Epithelial cell of esophagus (primary cell): ENCODE measurements at regions not wholly inside any gene's neighbourhood (a gene's known extent, or its start where the extent isn't known, plus 50 kb on each side); places are given as distances from the start of the nearest gene placed in this dataset.
A peak's percentile ranks its signal among the peaks of the same experiment; 100 is the strongest.

Experiments used
- DNase-seq: peaks from one replicate; pipeline ENCODE4 v3.0.0; 2010; ENCODE audit warnings: low read depth
- H3K4me3 ChIP-seq: 2 replicates; pipeline ENCODE4 v1.5.1; 2011; ENCODE audit warnings: mild to moderate bottlenecking, low read length, control low read depth
- CTCF ChIP-seq: IDR thresholded peaks from 2 replicates; pipeline ENCODE4 v1.5.1; 2011; ENCODE audit warnings: low read depth, mild to moderate bottlenecking, low read length, control low read depth, inconsistent platforms; ENCODE audit not compliant: insufficient read depth; ENCODE audit errors: missing control alignments

GRCh38 chr10:8825611-8826010, 771.1 kb downstream of the GATA3 start:
- peak; percentile 86 for DNase-seq
- H3K4me3 ChIP-seq, result no peak overlapping the region
- no peak for TF ChIP-seq CTCF

- TF ChIP-seq CTCF, result no peak
- no peak overlapping the region for H3K4me3 ChIP-seq
- peak; percentile 94 for DNase-seq
Observed at GRCh38 chr10:8829592-8829991, 775.1 kb downstream of the GATA3 start.

DNA sequence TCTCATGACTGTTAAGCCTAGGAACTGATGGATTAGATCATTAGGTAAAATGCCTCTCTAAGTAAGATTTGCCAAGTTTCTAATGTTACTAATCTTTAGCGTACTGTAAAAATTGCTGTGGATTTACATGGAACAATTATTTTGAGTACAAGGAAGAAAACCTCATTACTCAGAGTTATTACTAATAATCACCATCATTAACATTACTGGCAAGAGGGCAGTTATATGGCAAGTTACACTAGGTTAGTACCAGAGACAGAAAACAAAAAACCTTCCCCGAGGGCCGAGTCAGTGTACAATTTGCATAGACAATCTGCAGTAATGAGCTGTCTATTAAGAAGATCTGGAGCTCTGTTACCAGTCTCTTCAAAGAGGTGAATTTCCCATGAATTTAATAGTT, 775.6 kb downstream of the GATA3 start:
- TF ChIP-seq CTCF, result no peak
- H3K4me3 ChIP-seq, result no peak overlapping the region
- DNase-seq, result no peak

DNA sequence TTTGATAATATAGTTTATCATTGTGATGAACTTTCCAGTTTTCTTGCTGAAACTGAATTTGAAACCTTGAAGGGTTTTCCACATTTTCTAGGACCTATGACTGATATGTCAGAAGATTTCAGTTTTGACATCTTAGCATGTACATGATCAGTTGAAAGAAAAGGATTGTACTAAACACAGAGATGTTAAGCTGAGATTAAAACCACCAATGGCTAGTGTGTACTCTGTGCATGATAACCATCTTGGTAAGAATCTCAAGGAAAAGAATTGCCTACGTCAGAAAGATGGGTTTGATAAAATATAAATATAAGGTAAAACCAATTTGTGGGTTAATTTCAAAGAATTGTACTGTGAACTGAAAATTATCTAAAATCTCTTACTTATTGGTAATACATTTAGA, 776.4 kb downstream of the GATA3 start:
- no peak for DNase-seq
- no peak for TF ChIP-seq CTCF
- no peak overlapping the region for H3K4me3 ChIP-seq

DNA sequence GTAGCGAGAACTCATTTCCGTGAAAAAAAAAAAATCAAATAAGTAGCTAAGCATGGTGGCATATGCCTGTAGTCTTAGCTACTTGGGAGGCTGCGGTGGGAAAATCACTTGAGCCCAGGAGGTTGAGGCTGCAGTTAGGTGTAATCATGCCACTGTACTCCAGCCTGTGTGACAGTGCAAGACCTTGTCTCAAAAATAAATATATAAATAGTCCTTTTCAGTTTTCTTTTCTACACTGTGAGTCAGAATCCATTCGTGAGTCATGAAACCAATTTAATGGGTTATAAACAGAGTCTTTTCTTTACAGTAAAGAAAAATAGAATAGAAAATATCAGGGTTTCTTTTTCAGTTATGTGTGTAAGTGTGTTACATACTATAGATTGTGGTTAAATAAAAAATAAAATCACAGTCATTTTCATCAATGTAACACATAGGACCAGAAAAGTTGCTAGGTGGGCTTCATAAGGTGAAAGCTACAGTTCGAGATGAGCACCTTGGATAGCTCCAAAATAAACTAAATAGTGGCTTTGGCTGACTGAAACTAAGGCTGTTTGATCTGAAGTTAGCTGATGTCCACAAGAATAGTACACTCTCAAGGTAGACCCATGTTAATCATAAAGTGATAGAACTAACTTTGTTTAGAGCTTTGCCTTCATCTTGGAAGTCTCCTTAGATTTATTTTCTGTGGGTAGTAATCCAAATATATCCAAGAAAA, 781.1 kb downstream of the GATA3 start:
- H3K4me3 ChIP-seq, result no peak overlapping the region
- TF ChIP-seq CTCF, result no peak
- peak; percentile 26 for DNase-seq

DNA sequence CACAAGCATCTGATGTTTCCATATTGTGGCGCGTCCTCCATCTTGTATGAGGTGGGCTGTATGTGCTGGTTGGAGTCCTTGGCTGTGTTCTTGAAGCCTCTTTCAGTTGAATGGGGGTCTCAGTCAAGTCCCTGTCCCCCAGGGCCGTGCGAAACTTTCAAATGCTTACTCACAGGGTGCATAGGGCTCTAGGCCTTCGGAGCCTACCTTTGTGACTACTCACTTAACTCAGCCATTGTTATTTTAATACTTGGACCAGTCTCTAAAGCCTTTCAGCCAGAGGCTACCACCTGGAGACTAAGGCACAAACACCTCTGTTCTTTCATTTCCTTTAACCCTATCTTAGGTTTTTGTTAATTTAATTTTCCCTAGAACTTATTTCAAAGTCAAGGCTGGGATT, 785.9 kb downstream of the GATA3 start:
- no peak for TF ChIP-seq CTCF
- no peak for DNase-seq
- H3K4me3 ChIP-seq, result no peak overlapping the region

DNA sequence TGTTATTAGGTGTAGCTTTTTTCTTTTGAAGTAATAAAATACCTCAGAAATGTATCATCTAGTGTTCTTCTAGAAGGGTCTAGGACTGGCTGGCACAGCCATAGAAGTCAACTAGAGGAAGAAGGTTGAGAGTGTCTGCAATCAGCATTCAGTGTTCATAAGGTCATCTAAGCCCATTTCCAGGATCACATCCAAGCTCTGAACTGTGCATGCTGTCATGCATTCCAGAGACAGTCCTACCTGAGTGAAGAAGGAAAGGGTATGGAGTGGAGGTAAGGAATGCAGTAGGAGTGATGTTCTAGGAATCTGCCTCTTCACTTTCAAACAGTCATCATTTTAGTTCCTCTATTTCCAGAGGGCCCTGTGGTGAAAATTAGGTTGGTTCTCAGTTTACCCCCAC, 789.7 kb downstream of the GATA3 start:
- TF ChIP-seq CTCF, result no peak
- peak; percentile 12 for DNase-seq
- H3K4me3 ChIP-seq, result no peak overlapping the region
